NCI-H1436 (cell line): ENCODE measurements at regions not wholly inside any gene's neighbourhood (a gene's known extent, or its start where the extent isn't known, plus 50 kb on each side); places are given as distances from the start of the nearest gene placed in this dataset.
"Not testable (repeated sequence)": the region's sequence is repeated elsewhere in the genome, so short reads cannot be mapped to it uniquely, and the experiment has no call there.

Experiments
- DNase-seq: peaks from one replicate; lab custom pipeline; 2025; lab: John Stamatoyannopoulos, UW

- not testable (repeated sequence) for DNase-seq
Measured at GRCh38 chr7:121497545-121497944, 101.4 kb upstream of the FAM3C start.

GRCh38 chr7:121494516-121494915 lies 98.4 kb upstream of the FAM3C start:
- no peak for DNase-seq

- DNase-seq: no peak
Measured at GRCh38 chr7:121493553-121493952, 97.4 kb upstream of the FAM3C start.

- no peak for DNase-seq
Measured at GRCh38 chr7:121490309-121490708, 94.2 kb upstream of the FAM3C start.

- DNase-seq: no peak
Measured at GRCh38 chr7:121489440-121489839, 93.3 kb upstream of the FAM3C start.

- DNase-seq: no peak
Measured at GRCh38 chr7:121488111-121488650, 92.1 kb upstream of the FAM3C start.

GRCh38 chr7:121486590-121486989 lies 90.5 kb upstream of the FAM3C start:
- DNase-seq: no peak

- DNase-seq: no peak
Measured at GRCh38 chr7:121485467-121486243, 89.5 kb upstream of the FAM3C start.

GRCh38 chr7:121484089-121484763 lies 88.1 kb upstream of the FAM3C start:
- no peak for DNase-seq

- no peak for DNase-seq
Measured at GRCh38 chr7:121480566-121481335, 84.6 kb upstream of the FAM3C start.

- no peak for DNase-seq
Measured at GRCh38 chr7:121480058-121480457, 84.0 kb upstream of the FAM3C start.

GRCh38 chr7:121479466-121479865 lies 83.4 kb upstream of the FAM3C start:
- no peak for DNase-seq

GRCh38 chr7:121475806-121476205 lies 79.7 kb upstream of the FAM3C start:
- DNase-seq: no peak

- no peak for DNase-seq
Measured at GRCh38 chr7:121474301-121474673, 78.2 kb upstream of the FAM3C start.

- no peak for DNase-seq
Measured at GRCh38 chr7:121473645-121474300, 77.7 kb upstream of the FAM3C start.

GRCh38 chr7:121466455-121466854 lies 70.3 kb upstream of the FAM3C start:
- no peak for DNase-seq

- DNase-seq: no peak
Measured at GRCh38 chr7:121459148-121459547, 63.0 kb upstream of the FAM3C start.

GRCh38 chr7:121456785-121457359 lies 60.8 kb upstream of the FAM3C start:
- DNase-seq: no peak

- DNase-seq: no peak
Measured at GRCh38 chr7:121456015-121456414, 59.9 kb upstream of the FAM3C start.

- DNase-seq: no peak
Measured at GRCh38 chr7:121452389-121452788, 56.3 kb upstream of the FAM3C start.

- DNase-seq: no peak
Measured at GRCh38 chr7:121451367-121452094, 55.4 kb upstream of the FAM3C start.
